Endothelial cell of umbilical vein (primary cell): ENCODE measurements at regions not wholly inside any gene's neighbourhood (a gene's known extent, or its start where the extent isn't known, plus 50 kb on each side); places are given as distances from the start of the nearest gene placed in this dataset.

Experiments used
- BruUV-seq: library from RNA; stranded (reverse); fragments of 400-500 nt; replicated peaks from 2 replicates; lab custom pipeline; 2021; lab: Mats Ljungman, UMichigan
- CTCF ChIA-PET: fragments of 300-600, 350-600 bp; sonication (Branson Sonifier 250); formaldehyde crosslinking; loops from one replicate; lab custom pipeline; 2021; ENCODE audit warnings: antibody characterized with exemption, inconsistent platforms; lab: Charles Lee
- POLR2A ChIA-PET: fragments of 300-600, 350-600 bp; sonication (Branson Sonifier 250); formaldehyde crosslinking; loops from one replicate; lab custom pipeline; 2021; ENCODE audit warnings: antibody characterized with exemption, inconsistent platforms; lab: Charles Lee
- DNase-seq: peaks from one replicate; pipeline ENCODE4 v3.0.0-alpha.2; 2011; ENCODE audit warnings: low read depth, low spot score
- FAIRE-seq: peaks from 2 replicates; lab custom pipeline; 2011; peaks lifted over from hg19 to GRCh38; lab: Jason Lieb, UNC
- H2AFZ ChIP-seq: 2 replicates; pipeline ENCODE4 v1.6.0; 2012; ENCODE audit warnings: low read depth, low read length, control low read depth, inconsistent platforms
- H3K27ac ChIP-seq: 2 replicates; pipeline ENCODE4 v1.5.1; 2011; ENCODE audit warnings: low read depth, mild to moderate bottlenecking, control low read depth, low read length, moderate library complexity; ENCODE audit not compliant: insufficient read depth
- H3K27me3 ChIP-seq, 2 experiments: 2 replicates each; pipeline versions ENCODE4 v1.6.0 to v1.6.1; 2011; ENCODE audit warnings: low read length in 2 of 2, mixed read lengths in 1 of 2; ENCODE audit not compliant: control insufficient read depth in 2 of 2, insufficient read depth in 2 of 2
- H3K36me3 ChIP-seq, 2 experiments: 2 replicates in 1 of 2; 3 replicates in 1 of 2; pipeline ENCODE4 v1.5.1; 2011; ENCODE audit warnings: low read length in 2 of 2, mild to moderate bottlenecking in 1 of 2, moderate library complexity in 1 of 2; ENCODE audit not compliant: control insufficient read depth in 2 of 2, insufficient read depth in 2 of 2; ENCODE audit errors: extremely low read depth in 1 of 2
- H3K4me1 ChIP-seq: 3 replicates; pipeline ENCODE4 v1.5.1; 2011; ENCODE audit warnings: mild to moderate bottlenecking, low read length; ENCODE audit not compliant: control insufficient read depth, insufficient read depth; ENCODE audit errors: extremely low read depth
- H3K4me2 ChIP-seq: 2 replicates; pipeline ENCODE4 v1.6.1; 2011; ENCODE audit warnings: low read length, control low read depth, mixed read lengths; ENCODE audit not compliant: insufficient read depth
- H3K4me3 ChIP-seq, 3 experiments: fragments of 200-600 bp in 1 of 3; sonication (generic), shearing (Covaris generic) in 1 of 3; replicated peaks in 1 of 3; 2 replicates each; pipeline ENCODE4 v1.5.1; 2011 to 2016; ENCODE audit warnings: control low read depth in 3 of 3, low read length in 3 of 3, mild to moderate bottlenecking in 2 of 3, inconsistent platforms in 1 of 3, low read depth in 1 of 3, moderate library complexity in 1 of 3; ENCODE audit not compliant: insufficient read depth in 1 of 3
- H3K79me2 ChIP-seq: 2 replicates; pipeline ENCODE4 v1.6.0; 2012; ENCODE audit warnings: low read length, inconsistent platforms; ENCODE audit not compliant: control insufficient read depth, insufficient read depth
- H3K9ac ChIP-seq: replicated peaks from 2 replicates; pipeline ENCODE3; 2011; ENCODE audit warnings: low read length, control low read depth; ENCODE audit not compliant: insufficient read depth; ENCODE audit errors: extremely low read depth
- H3K9me1 ChIP-seq: replicated peaks from 3 replicates; pipeline ENCODE4 v1.6.0; 2011; ENCODE audit warnings: mild to moderate bottlenecking, low read length; ENCODE audit not compliant: control insufficient read depth, insufficient read depth; ENCODE audit errors: extremely low read depth
- H3K9me3 ChIP-seq: replicated peaks from 2 replicates; pipeline ENCODE4 v1.5.1; 2012; ENCODE audit warnings: low read length, inconsistent platforms; ENCODE audit not compliant: control insufficient read depth, insufficient read depth
- H4K20me1 ChIP-seq: replicated peaks from 2 replicates; pipeline ENCODE3; 2011; ENCODE audit warnings: mild to moderate bottlenecking, low read length; ENCODE audit not compliant: control insufficient read depth, insufficient read depth; ENCODE audit errors: extremely low read depth
- CTCF ChIP-seq, 2 donors: IDR thresholded peaks; 1 replicate in 1 of 2; 2 replicates in 1 of 2; pipeline ENCODE4 v1.5.1; 2011; ENCODE audit warnings: low read length in 2 of 2, mild to moderate bottlenecking in 2 of 2, moderate library complexity in 2 of 2, control low read depth in 1 of 2, inconsistent platforms in 1 of 2, low read depth in 1 of 2; ENCODE audit not compliant: insufficient read depth in 1 of 2; ENCODE audit errors: extremely low read depth in 1 of 2
- EZH2 ChIP-seq: IDR thresholded peaks from 2 replicates; pipeline ENCODE4 v1.6.1; 2012; ENCODE audit warnings: borderline replicate concordance, low read depth, mild to moderate bottlenecking, moderate library complexity, low read length, inconsistent platforms; ENCODE audit not compliant: severe bottlenecking
- FOS ChIP-seq: IDR thresholded peaks from 2 replicates; pipeline ENCODE4 v1.6.1; 2011; ENCODE audit warnings: mild to moderate bottlenecking, low read length, moderate library complexity, borderline replicate concordance; ENCODE audit not compliant: insufficient read depth
- GATA2 ChIP-seq: IDR thresholded peaks from 2 replicates; pipeline ENCODE4 v1.7.0; 2011; ENCODE audit warnings: low read depth, mild to moderate bottlenecking, moderate library complexity, mixed read lengths, low read length; ENCODE audit not compliant: insufficient read length, insufficient read depth
- JUN ChIP-seq: IDR thresholded peaks from 2 replicates; pipeline ENCODE4 v1.6.1; 2011; ENCODE audit warnings: borderline replicate concordance, low read depth; ENCODE audit not compliant: insufficient read length, insufficient read depth
- MYC ChIP-seq: IDR thresholded peaks from one replicate; pipeline ENCODE4 v1.6.1; 2011; ENCODE audit warnings: mild to moderate bottlenecking, low read depth, low read length
- POLR2A ChIP-seq: IDR thresholded peaks from 2 replicates; pipeline ENCODE4 v1.6.1; 2012; ENCODE audit warnings: low read depth, mild to moderate bottlenecking, control low read depth, low read length
- POLR2AphosphoS5 ChIP-seq: IDR thresholded peaks from 2 replicates; pipeline ENCODE4 v1.6.1; 2012; ENCODE audit warnings: low read depth, mild to moderate bottlenecking, control low read depth, low read length, moderate library complexity; ENCODE audit not compliant: insufficient read depth
- dilution Hi-C: fragments of 300-500 bp; cut with MboI; formaldehyde crosslinking; loops from one replicate; pipeline ENCODE4 v1.15.0; 2019; ENCODE audit warnings: low sequenced_read_pairs; ENCODE audit not compliant: extremely low pct_ligation_motif_present
- intact Hi-C: fragments of 100-400 bp; cut with micrococcal nuclease; formaldehyde crosslinking; loops from one replicate; pipeline ENCODE4 v1.10.0; 2022
- TF ChIP-seq, protein P1 (sequence below): IDR thresholded peaks from 2 replicates; pipeline ENCODE4 v1.6.1; 2011; ENCODE audit not compliant: insufficient read depth, insufficient read length

- Histone ChIP-seq H3K4me3 (no peak overlapping the region), H3K4me2 (no peak overlapping the region), H3K27me3 (no peaks in the 10 kb centered on the region), H3K27ac (no peak overlapping the region), H2AFZ (no peak overlapping the region), H3K9me1 (no peaks in the 10 kb centered on the region), H4K20me1 (no peaks in the 10 kb centered on the region), H3K4me1 (no peaks in the 10 kb centered on the region), H3K9ac (no peak overlapping the region), H3K9me3 (no peaks in the 10 kb centered on the region), H3K36me3 (no peaks in the 10 kb centered on the region), H3K79me2 (no peaks in the 10 kb centered on the region)
- no peak for FAIRE-seq
- POLR2A ChIA-PET = no interaction called here
- CTCF ChIA-PET = no interaction called here
- DNase-seq = no peak
- intact Hi-C loops = no loop called here
- TF ChIP-seq MYC (no peak), CTCF (IDR thresholded peaks at IDR 0.05; ENCODE audit: extremely low read depth in 1 of 2, insufficient read depth in 1 of 2, low read depth in 1 of 2, low read length in 2 of 2) (no peak), JUN (no peak), POLR2AphosphoS5 (no peak), POLR2A (no peak), FOS (no peak), GATA2 (no peak), EZH2 (no peak)
- TF ChIP-seq, protein P1, sequence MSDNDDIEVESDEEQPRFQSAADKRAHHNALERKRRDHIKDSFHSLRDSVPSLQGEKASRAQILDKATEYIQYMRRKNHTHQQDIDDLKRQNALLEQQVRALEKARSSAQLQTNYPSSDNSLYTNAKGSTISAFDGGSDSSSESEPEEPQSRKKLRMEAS = no peak
- dilution Hi-C loops = no loop called here
- BruUV-seq = no TSS peak
These were observed 56.5 kb upstream of the NTRK3 start for GRCh38 chr15:88312941-88313579.
